ENCODE measurements at regions not wholly inside any gene's neighbourhood (a gene's known extent, or its start where the extent isn't known, plus 50 kb on each side); places are given as distances from the start of the nearest gene placed in this dataset.

- no peak for TF ChIP-seq TCFL5 (CRISPR knock-in tag; conservative IDR thresholded peaks at IDR 0.05)
- no peak for TF ChIP-seq TOE1 (IDR thresholded peaks at IDR 0.05; ENCODE audit: borderline replicate concordance)
- TF ChIP-seq TOE1 (CRISPR knock-in tag; IDR thresholded peaks at IDR 0.05; ENCODE audit: borderline replicate concordance, low read depth), result no peak
- TF ChIP-seq TEAD4 (IDR thresholded peaks at IDR 0.05; ENCODE audit: low read length), result no peak
- no peak for TF ChIP-seq TEAD4 (CRISPR knock-in tag; IDR thresholded peaks at IDR 0.05; ENCODE audit: borderline replicate concordance)
These were observed 169.7 kb upstream of the IRX2 start (continued) for GRCh38 chr5:2921176-2921575.

- Histone ChIP-seq H3K9ac (ENCODE audit: insufficient read depth in 1 of 2, low read depth in 2 of 2, low read length in 2 of 2) (no peak overlapping the region), H3K4me1 (replicated peaks in 1 of 2; ENCODE audit: control insufficient read depth in 2 of 2, insufficient read depth in 2 of 2, low read length in 2 of 2) (no peaks in the 10 kb centered on the region; a peak in 1 of 5 replicates), H3K9me3 (replicated peaks; ENCODE audit: control insufficient read depth, insufficient read depth, low read depth, low read length) (no peaks in the 10 kb centered on the region), H3K79me2 (ENCODE audit: control insufficient read depth, insufficient read depth, low read length) (no peaks in the 10 kb centered on the region), H4K20me1 (replicated peaks; ENCODE audit: control insufficient read depth, insufficient read depth, low read length) (no peaks in the 10 kb centered on the region), H3K4me3 (no peak overlapping the region), H3K27me3 (ENCODE audit: control insufficient read depth in 2 of 2, insufficient read depth in 2 of 2, low read length in 2 of 2) (no peaks in the 10 kb centered on the region), H3K27ac (ENCODE audit: extremely low read depth, low read depth, low read length) (no peak overlapping the region), H2AFZ (ENCODE audit: low read depth, low read length) (no peak overlapping the region), H3K36me3 (ENCODE audit: control insufficient read depth, insufficient read depth, low read length) (no peaks in the 10 kb centered on the region), H3K4me2 (ENCODE audit: insufficient read depth, low read length) (no peak overlapping the region), H3K9me1 (ENCODE audit: control insufficient read depth, insufficient read depth, low read length) (no peaks in the 10 kb centered on the region)
- FAIRE-seq (no peak), DNase-seq (ENCODE audit: extremely low read depth in 1 of 4, low spot score in 3 of 4) (no peak), ATAC-seq (no peak)
- in situ Hi-C loops (cut with MboI), result no loop called here
- ChIA-PET CTCF (ENCODE audit: low intra/inter-chr PET ratio) (interaction anchor here (0.7 kb wide), 1 partner anchor 683 kb away, joined by 3 read pairs; no protein-coding TSS in a partner anchor), POLR2A (no interaction called here)
- BruUV-seq (replicated peaks), result no TSS peak
- no peak for TF ChIP-seq RREB1 (CRISPR knock-in tag; IDR thresholded peaks at IDR 0.05)
- TF ChIP-seq KDM2B (CRISPR knock-in tag; IDR thresholded peaks at IDR 0.05), result no peak
- no peak for TF ChIP-seq NR2C1 (IDR thresholded peaks at IDR 0.05)
- no peak for TF ChIP-seq NR2C1 (tag; IDR thresholded peaks at IDR 0.05)
- no peak for TF ChIP-seq MECOM (CRISPR knock-in tag; IDR thresholded peaks at IDR 0.05)
- TF ChIP-seq SLC30A9 (CRISPR knock-in tag; IDR thresholded peaks at IDR 0.05), result no peak
- no peak for TF ChIP-seq ZNF398 (CRISPR knock-in tag; IDR thresholded peaks at IDR 0.05)
- TF ChIP-seq E2F3 (CRISPR knock-in tag; IDR thresholded peaks at IDR 0.05), result no peak
- WGBS (ENCODE audit: insufficient coverage, low coverage, missing lambda C conversion rate), result 0% methylated on average over 5 of the region's 5 CpGs
- intact Hi-C loops (cut with micrococcal nuclease), result no loop called here
These were observed 168.8 kb upstream of the IRX2 start for GRCh38 chr5:2920312-2920711.
